Activated T-cell treated with anti-CD3 and anti-CD28 coated beads, Interleukin-2, amount 50 U/mL, for 24 hours (primary cell): ENCODE measurements at regions not wholly inside any gene's neighbourhood (a gene's known extent, or its start where the extent isn't known, plus 50 kb on each side); places are given as distances from the start of the nearest gene placed in this dataset.
"Not testable (repeated sequence)": the region's sequence is repeated elsewhere in the genome, so short reads cannot be mapped to it uniquely, and the experiment has no call there.

Source experiments
- DNase-seq: peaks from one replicate; pipeline ENCODE4 v3.0.0-alpha.2; 2020
- H3K27ac Mint-ChIP-seq: 2 replicates; pipeline ENCODE4 v1.8.0; 2020; ENCODE audit warnings: mild to moderate bottlenecking, mixed read lengths
- H3K27me3 Mint-ChIP-seq: 2 replicates; pipeline ENCODE4 v1.8.0; 2020; ENCODE audit warnings: mixed read lengths
- H3K36me3 Mint-ChIP-seq: 2 replicates; pipeline ENCODE4 v1.8.0; 2020; ENCODE audit warnings: low read depth, mixed read lengths
- H3K4me1 Mint-ChIP-seq: 2 replicates; pipeline ENCODE4 v1.8.0; 2020; ENCODE audit warnings: low read depth, mixed read lengths
- H3K4me3 Mint-ChIP-seq: 2 replicates; pipeline ENCODE4 v1.8.0; 2020; ENCODE audit warnings: mild to moderate bottlenecking, moderate library complexity, mixed read lengths
- H3K9me3 Mint-ChIP-seq: 2 replicates; pipeline ENCODE4 v1.8.0; 2020; ENCODE audit warnings: mixed read lengths

DNA sequence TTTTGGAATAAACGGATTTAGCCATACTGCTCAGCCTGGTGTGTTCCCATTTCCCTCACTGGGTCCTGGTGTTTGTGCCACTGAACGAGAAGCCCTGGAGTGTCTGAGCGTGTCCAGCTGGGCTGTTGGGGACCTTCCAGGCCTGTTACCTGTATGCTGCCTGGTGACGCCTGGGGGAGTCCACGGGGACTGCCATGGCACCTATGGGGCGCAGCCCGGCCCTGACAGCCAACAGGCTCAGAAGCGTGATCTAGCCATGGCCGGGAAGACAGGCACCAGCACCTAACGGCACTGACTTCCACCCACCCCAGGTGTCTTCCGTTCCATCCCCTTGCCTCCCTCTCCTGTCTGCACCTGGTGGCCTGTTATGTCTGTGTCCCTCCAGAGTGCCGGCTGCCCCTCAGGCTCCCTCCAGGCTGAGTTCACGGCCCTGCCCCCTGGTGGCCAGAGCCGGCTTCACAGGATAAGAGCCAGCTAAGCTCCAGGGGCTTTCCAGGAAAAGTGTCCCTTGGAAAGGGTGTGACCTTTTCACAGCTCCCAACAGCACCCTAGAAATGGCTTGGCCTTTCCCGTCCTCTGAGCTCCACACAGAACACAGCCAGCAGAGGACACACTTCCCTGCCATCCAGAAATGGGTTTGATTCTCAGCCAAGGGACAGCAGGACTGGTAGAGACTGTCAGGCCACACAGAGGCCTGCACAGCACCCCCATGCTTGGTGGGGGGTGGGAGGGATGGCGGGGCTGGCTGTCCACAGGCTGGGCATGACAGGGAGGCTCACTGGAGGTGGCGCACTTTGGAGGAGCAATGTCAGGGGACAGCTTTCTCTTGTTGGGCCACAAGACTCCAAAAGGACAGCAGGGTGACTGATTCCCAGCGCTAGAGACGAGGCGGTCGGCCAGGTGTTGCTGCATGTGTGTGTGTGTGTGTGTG is 64.0 kb upstream of the LYSMD4 start:
- DNase-seq, H3K9me3 Mint-ChIP-seq, H3K27me3 Mint-ChIP-seq, H3K36me3 Mint-ChIP-seq, H3K27ac Mint-ChIP-seq, H3K4me3 Mint-ChIP-seq, H3K4me1 Mint-ChIP-seq: not testable (repeated sequence)

DNA sequence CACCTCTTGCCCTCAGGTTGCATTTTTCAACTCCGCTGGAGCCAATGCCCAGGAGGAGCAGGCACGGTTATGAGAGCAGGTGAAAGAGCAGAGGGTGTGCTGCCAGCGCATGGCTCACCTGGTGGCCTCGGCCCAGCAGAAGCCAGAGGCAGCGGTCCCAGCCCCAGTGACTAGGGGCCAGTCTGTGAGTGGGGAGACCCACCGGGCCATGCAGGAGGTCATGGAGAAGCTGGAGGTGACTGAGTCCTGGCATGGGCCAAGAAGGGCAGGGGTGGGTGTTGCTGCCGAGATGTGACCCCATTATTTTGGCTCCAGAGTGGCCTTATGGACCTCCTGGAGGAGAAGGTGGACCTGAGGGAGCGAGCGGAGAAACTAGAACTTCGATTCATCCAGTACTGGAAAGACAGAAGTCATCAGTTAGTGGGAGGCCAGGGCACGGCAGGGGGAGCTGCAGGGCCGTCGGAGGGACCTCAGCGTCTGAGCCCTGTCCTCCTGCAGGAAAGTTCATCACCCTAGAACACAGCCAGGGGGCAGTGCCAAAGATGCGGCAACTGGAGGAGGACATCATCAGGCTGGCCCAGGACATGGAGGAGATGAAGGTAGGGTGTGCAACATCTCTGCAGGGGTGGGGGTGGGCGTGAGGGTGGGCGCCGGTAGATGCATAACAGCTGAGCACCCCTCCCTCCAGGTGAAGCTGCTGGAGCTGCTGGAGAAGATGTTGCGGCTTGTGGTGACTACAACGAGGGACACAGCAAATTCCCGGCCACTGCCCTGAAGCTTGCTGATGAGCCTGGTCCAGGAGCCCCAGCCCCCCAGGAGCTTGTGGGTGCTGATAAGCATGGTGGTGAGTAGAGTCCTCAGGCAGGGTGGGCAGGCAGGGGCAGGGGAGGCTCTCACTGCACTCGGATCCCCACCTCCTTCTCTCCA is 58.9 kb upstream of the LYSMD4 start:
- not testable (repeated sequence) for H3K27me3 Mint-ChIP-seq, DNase-seq, H3K9me3 Mint-ChIP-seq, H3K27ac Mint-ChIP-seq, H3K36me3 Mint-ChIP-seq, H3K4me1 Mint-ChIP-seq, H3K4me3 Mint-ChIP-seq

GRCh38 chr15:99790751-99791150 is 57.5 kb upstream of the LYSMD4 start:
- not testable (repeated sequence) for DNase-seq, H3K27me3 Mint-ChIP-seq, H3K4me3 Mint-ChIP-seq, H3K4me1 Mint-ChIP-seq, H3K36me3 Mint-ChIP-seq, H3K9me3 Mint-ChIP-seq, H3K27ac Mint-ChIP-seq

- Mint-ChIP-seq H3K36me3 (no peaks in the 10 kb centered on the region), H3K4me1 (no peaks in the 10 kb centered on the region), H3K4me3 (no peak overlapping the region), H3K9me3 (no peaks in the 10 kb centered on the region), H3K27me3 (peaks cover 2% of the 10 kb centered on the region), H3K27ac (no peak overlapping the region)
- DNase-seq, result no peak
Measured at GRCh38 chr15:99788156-99788555, 54.9 kb upstream of the LYSMD4 start.

DNA sequence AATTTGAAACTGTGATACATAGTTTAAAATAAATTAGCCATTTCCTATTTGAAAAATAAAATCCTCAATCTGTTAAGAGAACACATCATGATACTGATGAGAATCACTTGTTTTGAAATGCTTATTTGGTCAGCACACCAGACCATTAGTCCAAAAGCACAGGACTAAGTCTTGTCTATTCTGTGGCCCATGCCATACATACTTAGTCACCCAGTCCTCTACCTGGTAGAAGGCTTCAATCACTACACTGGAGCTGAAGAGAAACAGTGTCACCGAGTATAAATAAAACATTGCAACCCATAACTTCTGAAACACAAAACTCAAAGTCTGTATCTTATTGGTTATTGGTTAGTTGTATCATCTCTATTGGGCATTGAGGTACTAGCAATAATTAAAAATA is 51.6 kb upstream of the LYSMD4 start:
- H3K4me3 Mint-ChIP-seq, H3K4me1 Mint-ChIP-seq, H3K27me3 Mint-ChIP-seq, H3K9me3 Mint-ChIP-seq, H3K27ac Mint-ChIP-seq, H3K36me3 Mint-ChIP-seq, DNase-seq: not testable (repeated sequence)

DNA sequence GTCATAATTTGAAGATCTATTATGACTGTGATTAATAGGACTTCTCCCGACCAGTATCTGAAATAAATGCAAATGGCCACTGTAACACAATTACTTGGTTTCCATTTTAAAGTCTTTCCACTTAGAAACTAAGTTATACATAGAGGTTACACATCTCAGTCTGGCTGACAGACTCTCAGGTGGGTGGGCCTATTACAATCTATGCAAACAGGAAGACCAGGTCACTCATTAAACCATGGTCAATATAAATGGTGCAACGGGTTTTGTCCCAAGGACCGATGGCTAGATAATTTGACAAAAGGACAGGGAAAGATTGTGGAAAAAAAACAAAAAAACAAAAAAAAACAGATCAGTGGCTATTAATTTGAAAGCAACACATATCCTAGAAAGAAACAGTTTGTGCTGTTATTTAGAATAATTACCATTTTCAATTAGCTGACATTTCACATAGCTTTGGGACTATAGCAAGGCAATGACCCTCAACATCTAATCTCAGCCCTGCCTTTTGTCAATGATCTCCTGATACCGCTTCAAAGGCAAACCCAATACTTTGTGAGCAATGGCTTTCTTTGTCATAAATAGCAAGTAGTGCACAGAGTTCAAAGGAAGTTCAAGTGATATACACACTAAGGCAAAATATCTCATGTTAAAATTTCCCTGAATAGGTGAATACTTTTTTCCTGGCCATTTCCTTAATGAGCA is 50.8 kb upstream of the LYSMD4 start:
- H3K4me3 Mint-ChIP-seq, H3K36me3 Mint-ChIP-seq, H3K27me3 Mint-ChIP-seq, H3K4me1 Mint-ChIP-seq, H3K27ac Mint-ChIP-seq, H3K9me3 Mint-ChIP-seq, DNase-seq: not testable (repeated sequence)
